HG03103 (cell line): ENCODE measurements at regions not wholly inside any gene's neighbourhood (a gene's known extent, or its start where the extent isn't known, plus 50 kb on each side); places are given as distances from the start of the nearest gene placed in this dataset.

Experiments
- ATAC-seq: cut with Tn5 transposase; IDR thresholded peaks from one replicate; pipeline ENCODE4 v1.9.1; 2021; ENCODE audit warnings: low read depth; ENCODE audit not compliant: unreplicated experiment

DNA sequence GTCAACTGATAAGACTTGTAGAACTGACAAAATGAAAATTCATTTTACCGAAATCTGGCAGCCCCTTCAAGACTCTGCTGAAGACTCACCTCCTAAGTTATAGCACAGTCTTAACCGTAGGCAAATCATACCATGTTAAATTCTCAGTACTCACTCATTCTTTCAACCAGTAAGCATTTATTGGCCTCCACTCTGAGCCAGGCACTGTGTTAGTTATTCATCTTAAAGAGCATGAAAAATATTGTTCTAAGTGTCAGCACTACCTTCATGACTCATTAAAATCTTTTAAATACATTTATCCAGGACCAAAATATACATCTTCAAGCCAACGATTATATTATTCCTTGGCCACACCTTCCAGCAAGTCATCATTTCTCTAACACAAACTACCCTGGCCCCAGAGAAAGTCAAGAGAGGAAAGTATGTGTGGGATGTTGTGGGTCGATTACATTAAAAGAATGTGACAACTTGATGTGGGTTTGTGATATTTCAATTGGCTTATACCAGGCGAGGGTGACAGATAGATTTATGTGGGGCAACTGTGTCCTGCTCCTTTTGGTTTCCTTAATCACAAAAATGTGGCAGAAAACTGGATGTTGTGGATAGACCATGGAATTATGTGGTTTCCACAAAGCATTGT, 55.0 kb downstream of the TMEM30B start:
- ATAC-seq: no peak

DNA sequence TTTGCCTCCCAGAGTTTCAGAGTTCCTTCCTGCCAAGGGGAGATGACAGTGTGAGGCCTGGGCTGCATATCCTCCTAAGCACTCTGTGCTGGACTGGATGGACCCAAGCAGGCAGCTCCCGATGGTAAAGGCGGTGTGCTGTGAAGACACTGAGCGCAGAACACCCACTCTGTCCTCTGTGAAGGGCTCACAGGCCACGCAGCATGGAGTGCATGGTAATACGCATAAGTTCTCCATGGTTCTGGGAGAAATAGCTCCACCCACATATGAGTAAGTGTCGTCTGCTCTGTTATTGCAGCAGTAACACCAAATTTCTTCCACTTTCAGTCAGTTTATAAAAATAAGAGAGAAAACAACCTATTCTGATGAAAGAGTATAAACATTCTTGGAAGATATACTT, 55.8 kb downstream of the TMEM30B start:
- ATAC-seq: no peak

DNA sequence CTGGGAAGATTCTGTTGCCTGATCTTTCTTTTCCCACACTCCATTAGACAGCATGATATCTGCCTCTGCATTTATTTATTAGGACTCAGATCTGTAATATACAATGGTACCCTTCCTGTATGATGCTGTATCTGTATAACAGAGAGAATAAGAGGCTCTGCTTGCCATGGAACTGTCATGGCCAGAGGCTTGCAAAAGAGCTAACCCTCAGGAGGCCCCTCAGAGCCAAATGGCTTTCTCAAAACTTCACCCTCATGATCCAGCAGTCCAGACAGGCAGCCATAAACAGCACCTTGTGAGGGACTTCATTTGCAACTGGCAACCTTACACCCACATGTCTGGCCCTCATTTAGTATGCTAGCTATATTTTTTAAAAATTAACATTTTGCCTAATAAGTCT, 57.6 kb downstream of the TMEM30B start:
- no peak for ATAC-seq

DNA sequence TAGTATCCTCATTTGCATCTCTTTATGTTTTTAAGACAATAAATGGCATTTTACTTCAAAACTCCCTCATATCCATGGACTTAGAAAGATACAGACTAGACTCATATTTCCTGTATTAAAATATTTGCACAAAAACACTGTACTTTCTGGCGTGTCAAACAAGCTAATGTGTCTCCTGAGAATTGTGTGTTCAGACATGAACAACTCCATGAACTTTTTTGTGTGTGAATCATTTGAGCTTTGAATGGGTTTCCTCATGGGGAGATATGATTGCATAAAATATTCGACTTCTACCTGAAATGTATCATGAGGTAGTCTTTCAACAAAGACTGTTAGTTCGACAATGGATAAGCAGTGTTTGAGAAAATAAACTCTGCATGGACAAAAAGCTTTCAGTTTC, 58.8 kb downstream of the TMEM30B start:
- ATAC-seq: no peak

DNA sequence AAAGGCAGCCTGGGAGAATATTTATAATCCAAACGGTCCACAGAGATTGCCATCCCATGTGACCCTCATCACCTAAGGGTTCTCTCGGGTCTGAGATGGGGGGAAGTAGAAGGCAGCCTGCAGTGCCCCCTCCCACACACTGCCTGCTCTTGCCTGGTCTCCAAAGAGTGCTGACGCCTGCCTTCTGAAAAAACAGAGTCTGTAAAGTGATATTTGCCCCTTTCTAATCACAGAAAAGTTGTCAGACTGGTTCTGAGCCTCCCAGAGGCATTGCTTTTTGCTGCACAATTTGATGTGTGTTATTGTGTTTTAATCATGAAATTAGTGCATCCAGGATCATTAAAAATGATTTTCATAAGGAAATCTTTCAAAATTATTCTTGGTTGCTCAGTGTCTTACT, 59.2 kb downstream of the TMEM30B start:
- no peak for ATAC-seq

DNA sequence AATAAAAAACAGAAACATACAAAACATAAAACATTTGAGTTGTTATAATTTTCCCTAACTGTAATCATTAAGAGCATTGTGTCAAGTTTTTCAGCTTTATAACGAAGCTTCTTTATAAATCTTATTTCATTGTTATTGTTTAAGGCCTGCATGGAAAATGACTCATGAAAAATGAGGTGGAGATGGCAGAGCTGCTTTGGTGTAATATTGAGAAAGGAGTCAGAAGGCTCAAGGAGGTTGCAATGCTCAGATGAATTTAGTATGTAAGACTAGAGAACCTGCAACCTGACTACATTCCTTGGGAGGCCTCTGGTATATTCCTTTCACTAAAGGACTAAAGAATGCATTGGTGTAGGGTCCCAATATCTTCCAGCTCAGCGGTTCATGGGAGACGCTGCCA, 61.5 kb downstream of the TMEM30B start:
- no peak for ATAC-seq

DNA sequence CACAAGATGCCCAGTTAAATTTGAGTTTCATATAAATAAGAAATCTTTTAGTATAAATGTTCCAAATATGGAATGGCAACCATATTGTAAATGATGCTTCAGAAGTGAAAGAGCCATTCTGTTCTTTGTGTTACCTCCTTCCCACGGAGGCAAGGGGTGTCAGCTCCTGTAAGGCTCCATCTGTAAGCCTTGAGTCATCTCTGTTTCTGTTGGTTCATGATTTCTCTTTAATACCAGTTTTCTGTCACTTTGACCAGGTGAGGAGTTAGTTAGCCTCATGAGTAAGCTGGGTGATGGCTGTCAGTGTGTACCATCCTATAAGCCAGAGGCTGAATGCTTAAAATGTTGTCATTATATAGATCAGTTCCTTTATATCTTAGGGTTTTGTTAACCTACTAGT, 61.9 kb downstream of the TMEM30B start:
- no peak for ATAC-seq

DNA sequence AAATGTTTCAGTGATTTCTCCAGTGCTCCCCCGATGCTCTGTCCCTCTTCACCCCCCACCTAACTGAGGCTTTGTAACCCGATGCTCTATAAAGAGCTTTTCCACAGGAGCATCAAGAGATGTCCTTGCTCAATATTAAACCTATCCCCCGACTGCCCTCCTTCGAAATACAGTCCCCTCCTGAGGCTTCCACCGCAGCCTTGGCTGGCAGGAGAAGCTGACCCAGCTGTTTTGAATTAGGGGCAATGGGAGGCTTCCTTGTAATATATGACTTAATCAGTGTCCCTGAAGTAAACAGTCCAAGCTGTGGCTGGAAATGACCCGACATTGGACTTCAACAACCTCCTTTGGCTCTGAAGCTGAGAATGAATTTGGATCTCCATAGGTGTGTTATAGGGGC, 62.4 kb downstream of the TMEM30B start:
- ATAC-seq: no peak

DNA sequence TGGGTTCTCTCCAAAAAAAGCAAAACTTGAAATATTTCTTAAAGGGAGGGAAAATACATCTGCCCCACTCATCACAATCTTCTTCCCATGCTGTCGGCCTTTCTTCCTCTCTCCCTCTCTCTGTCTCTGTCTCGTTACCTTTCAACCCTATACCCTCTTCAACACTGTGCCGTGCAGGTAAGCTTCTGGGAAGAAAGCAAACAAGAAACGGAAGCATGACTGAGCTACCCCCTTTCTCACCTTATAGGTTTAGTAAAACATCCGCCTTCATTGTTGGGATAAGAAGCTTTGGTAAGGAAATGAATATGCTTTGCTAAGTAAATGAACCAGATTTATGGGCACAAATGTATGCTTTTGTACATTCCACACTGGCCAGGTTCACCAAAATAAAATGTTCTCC, 63.0 kb downstream of the TMEM30B start:
- ATAC-seq: no peak

DNA sequence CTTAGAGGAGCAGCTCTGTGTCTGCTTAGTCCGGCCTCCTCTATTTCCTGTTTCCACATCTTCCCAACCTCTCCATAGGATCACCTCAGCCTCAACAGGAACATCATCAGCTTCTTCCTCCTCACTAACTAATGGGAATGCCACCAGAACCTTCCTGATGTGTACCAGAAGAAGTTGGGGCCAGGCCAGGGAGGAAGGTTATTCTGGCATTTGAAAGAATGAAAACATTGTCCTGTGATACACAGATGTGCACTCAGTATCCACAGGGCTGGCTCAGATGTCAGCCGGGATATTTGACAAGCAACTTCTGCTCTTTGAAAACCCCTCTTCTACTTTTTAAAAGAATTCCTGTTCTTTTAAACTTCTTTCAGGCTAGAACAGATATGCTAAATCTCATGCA, 63.6 kb downstream of the TMEM30B start:
- ATAC-seq: no peak

DNA sequence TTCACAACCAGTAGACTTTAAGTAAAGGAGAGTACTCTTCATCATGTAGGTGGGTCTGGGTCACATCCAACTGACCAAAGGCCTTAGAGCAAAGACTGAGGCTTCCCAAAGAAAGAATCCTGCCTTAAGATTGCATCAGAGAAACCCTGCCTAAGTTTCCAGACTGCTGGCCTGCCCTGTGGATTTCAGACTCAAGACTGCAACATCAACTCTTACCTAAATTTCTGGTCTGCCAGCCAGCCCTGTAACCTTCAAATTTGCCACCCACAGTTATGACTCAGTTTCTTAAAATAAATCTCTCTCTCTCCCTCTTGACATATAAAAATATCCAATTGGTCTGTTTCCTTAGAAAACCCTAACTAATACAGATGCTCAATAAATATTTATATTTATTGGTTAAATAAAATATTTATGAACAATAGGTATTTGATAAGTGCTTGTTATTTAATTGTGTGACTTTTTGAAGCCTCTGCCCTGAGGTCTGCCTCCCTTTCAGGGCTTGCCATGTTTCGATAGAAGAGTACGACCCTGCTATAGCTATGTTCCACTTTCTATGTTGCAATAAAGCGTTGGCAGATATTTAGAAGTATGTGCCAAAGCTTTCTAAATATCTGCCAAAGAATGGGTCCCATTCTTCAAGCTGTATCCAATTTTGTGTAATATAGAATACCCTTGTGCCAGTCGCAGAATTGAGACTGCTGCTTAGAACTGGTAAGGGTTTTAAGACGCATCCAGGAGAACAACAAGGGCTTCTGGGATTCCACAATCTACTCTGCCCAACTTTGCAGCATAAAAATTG, 65.7 kb downstream of the TMEM30B start:
- ATAC-seq: no peak

DNA sequence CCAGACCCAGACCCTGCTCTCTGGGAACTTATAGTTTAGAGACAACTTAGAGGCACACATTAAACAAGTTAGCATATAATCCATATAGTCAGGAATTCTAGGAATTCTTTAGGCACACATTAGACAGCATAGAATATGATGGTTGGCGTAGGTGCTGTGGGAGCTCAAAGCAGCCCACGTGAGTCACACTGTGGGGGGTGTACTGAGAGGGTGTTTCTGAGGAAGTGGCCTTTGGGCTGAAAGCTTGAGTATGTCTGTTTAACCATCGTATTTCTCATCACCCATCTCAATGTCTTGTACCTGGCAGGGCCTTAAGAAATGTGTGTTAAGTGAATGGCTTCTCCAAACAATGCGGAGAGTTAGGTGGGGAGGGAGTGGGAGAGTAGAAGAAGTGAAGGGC, 67.2 kb downstream of the TMEM30B start:
- no peak for ATAC-seq

DNA sequence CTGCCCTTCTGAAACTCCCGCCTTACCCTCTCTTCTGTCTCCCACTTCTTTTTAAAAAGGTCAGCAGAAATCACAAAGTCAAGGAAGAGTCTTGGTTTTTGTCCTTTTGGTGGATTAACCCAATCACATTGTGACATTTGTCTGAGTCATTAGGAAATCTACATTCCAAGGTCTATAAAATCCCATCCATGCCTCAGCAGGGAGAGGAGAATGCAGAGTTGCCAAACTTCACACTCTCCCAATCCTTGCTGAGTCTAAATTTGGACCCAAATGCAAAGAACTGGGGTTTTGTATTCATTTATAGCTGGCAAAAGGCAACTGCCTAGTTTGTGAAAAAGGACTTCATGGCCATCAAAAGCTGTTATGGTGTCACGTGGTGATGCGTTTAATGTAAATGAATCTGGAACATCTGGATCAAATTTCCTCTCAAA, 67.9 kb downstream of the TMEM30B start:
- ATAC-seq: no peak

DNA sequence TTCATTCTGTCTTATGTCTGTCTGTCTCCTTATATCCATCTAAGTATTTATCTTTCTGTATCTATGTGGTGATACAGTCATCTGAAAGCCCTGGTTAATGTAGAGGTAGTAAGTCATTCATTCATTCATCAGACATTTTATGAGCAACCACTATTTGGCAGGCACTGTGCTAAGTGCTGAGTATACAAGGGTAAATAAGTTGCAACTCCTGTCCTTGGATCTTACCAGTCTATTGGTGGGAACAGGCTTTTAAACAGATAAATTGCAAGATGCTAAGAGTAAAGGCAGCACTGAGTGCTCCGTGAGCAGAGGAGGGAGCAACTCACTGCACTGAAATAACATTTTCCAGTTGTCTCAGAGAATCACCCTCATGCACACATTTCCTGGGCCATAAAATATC, 68.6 kb downstream of the TMEM30B start:
- no peak for ATAC-seq

DNA sequence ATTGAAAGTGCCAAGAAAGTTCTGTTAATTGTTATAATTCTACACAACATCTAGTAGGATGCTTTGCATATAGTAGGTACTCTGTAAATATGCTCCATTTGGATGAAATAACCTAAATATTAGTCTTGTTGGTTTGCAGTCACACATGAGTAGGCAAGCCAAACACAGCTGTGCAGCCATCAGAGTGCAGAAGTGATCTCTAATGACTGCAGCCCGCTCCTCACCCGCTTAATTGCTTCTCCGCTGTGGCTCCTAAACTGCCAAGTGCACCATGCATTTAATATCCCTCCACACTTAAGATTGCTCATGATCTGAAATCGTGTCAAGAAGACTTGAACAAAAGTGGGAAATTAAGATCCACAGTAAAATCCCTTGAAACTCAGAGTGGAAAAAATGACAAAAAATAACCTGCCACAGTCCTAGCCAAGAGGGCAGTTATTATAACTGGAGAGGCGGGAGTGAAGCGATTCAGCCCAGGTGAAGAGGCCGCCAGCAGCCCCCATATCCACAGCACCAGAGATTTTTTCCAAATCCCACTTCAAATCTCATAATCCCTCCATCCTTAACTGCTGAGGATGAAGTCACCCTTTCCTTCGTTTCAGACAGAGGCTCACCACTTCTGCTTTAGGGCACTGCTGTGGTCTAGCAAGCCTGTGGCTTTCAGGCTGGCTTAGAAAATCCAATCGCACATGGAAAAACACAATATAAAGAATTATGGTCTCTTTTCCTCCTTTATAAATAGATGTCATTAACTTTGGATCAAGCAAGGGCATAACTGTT, 69.5 kb downstream of the TMEM30B start:
- no peak for ATAC-seq

DNA sequence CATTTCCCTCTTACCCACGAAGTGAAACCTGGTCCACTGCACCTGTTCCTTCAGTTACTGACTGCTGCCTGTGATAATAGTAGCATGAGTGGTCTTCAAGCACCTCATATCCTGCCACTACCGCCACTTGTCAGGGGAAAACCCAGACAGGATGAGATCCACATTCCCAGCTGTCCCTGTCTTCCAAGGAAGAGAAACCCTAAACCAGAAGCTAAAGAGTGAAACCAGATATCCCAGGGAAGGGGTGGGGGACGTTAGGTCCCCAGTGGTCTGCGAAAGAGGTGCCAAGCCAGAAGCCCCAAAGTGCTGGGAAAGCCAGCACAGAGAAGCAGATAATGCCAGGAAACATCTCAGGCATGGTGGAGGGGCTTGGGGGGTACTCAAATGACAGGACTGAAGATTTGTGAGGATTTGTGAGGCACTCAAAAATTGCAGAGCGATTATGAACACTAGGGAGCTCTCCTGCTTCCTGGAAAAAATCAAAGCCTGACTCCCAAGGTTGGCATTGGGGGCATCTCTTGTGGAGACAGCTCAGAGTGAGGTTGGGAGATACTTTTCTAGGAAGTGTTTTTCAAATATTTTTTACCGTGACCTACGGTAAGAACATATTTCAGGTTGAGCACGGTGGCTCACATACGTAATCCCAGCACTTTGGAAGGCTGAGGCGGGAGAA, 77.9 kb downstream of the TMEM30B start:
- ATAC-seq: no peak

DNA sequence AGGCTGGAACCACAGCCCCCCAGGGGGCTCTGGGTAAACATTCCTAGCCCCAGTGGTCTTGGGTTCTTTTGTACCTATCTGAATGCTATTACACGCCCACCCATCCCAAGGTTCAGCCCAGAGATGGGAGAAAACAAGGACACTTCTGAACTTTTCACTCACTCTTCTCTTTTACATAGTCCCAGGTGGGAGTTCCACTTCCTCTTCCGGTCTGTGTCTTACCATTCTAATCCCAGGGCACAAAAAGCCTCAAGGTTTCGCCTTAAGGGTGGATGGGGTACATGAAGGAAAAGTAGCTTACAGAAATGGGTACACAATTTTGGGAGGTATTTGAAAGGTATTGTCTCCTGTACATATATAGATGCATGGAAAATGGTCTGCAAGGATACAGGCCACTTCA, 79.0 kb downstream of the TMEM30B start:
- ATAC-seq: no peak

DNA sequence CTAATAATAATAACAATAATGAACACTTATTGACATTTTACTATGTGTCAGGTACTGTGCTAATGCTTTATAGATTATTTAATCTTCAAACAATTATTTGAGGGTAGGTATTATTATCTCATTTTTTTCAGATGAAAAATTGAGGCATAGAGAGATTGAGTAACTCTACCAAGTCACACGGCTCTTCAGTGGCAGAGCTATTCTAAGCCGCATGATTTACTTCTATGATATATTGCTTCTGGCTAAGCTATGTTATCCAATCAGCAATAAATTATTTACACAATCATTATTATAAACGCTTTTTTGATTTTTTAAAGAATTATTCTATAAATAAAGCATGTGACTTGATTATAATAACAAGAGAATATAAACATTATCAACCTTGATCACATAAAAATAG, 80.0 kb downstream of the TMEM30B start:
- no peak for ATAC-seq

DNA sequence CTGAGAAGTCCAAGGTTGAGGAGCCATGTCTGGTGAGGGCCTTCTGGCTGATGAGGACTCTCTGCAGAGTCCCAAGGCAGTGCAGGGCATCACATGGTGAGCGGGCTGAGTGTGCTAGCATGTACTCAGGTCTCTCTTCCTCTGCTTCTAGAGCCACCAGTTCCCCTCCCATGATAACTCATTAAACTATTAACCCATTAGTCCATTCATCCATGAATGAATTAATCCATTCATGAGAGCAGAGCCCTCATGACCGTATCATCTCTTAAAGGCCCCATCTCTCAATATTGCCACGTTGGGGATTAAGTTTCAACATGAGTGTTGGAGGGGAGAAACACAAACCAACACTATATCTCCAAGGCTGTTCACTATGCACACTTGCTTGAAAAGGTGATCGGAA, 83.7 kb downstream of the TMEM30B start:
- ATAC-seq: no peak

DNA sequence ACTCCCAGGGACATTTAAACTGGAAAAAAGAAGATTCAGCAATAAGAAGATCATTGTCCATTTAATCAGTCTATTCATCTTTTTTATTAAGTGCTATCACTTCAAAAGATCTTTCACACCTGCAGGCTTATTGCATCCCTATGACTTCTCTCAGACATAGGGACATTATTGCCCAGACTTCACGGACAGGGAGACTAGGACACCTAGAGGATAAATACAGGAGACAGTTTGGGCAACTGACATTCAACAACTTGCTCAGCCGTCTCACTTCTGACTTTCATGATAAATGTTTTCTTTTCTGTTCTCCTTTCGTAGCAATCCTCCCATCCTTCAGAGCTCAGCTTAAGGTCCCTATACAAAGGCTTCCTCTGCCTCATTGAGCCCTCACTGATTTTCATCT, 84.3 kb downstream of the TMEM30B start:
- ATAC-seq: no peak

DNA sequence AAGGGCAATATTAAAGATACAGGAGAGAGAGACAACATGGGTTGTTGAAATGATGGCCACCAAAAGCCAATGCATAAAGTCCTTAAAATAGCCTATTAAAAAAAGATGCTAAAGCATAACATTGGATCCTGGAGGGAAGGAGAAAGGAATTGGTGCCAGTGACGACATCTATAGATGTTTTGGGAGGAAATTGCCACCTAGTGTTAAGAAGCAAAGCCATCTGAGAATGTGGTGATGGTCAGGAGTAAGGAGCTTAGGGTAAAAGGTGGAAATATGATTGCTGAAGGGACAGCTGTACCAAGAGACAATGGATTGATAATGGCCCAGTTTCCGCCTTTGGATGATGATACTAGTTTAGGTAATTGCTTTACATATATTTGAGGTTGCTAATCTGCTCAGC, 85.1 kb downstream of the TMEM30B start:
- ATAC-seq: no peak
